Epidermal melanocyte (primary cell): ENCODE measurements at regions not wholly inside any gene's neighbourhood (a gene's known extent, or its start where the extent isn't known, plus 50 kb on each side); places are given as distances from the start of the nearest gene placed in this dataset.
A peak's percentile ranks its signal among the peaks of the same experiment; 100 is the strongest.
"Not testable (repeated sequence)": the region's sequence is repeated elsewhere in the genome, so short reads cannot be mapped to it uniquely, and the experiment has no call there.

ENCODE experiments used
- DNase-seq: peaks from one replicate; pipeline ENCODE4 v3.0.0; 2011; ENCODE audit warnings: low spot score; ENCODE audit not compliant: insufficient read length

DNA sequence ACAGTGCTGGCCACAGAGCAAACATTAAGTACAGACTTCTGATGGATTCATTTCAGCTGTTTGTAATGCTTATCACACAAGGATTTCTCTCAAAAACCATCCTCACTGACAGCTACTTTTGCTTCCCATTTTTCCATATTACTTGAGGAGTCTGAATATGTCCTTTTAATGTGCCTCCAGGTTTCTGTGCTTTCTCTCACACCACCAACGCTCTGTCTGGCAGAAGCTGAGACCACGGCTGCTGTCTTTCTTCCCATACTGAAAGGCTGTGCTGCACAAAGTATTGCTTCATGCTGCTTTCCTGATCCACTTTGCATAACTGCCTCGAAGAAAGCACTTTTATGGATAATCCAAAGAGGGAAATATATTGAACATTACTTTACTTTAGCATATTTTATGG is 312.1 kb upstream of the ZEB2 start:
- DNase-seq: no peak

DNA sequence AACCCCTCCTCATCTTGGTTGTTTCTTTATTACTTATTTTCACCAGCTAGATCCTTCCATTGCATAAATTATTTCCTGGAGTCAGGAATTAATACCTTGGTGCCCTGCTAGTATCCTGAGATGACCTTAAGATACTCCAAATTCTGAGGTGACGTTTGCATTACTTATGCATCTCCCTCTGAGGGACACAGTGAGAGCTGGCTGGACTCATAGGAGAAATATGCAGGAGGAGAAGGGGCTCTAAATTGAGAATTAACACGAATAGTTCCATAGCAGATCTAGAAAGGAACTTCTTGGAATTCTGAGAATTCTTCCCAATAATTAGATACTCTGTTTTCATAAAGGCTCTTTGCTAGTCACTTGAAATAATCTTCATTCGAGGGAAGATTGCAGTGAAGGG is 310.6 kb upstream of the ZEB2 start:
- DNase-seq: no peak

DNA sequence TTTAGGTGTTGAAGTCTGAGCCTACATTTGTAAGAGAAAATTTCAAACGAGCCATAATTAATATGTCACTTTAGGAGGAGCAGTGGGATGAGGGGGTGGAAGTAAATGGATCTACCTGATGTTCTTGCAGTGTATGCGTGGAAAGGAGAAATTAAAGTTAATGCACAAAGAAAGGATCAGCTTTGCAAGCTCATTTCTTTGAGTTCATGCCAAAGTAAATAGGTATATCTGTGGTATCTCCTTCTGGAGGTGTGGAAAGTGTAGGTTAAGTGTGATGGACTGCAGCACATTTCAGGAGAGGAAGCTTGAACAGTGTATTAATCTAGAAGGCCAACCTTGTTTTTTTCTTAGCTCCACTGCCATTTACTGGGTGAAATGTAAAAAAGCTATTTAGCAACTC is 307.5 kb upstream of the ZEB2 start:
- DNase-seq: no peak

DNA sequence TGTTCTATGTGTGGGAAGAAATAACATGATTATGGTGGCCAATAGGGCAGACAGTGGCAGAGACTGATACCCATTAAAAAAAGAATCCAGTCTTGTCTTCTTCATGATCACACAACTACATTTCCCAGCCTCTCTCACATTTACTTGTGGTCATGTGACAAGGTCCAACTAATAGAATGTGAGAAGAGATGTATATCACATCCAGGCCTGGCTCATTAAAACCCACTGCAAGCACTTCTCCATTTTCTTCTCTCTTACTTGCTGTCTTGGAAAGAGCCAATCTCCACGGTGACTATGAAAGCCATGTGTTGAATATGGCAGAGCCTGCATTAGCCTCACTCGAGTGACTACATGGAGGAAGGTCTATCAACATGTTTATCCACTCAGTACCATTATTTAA is 306.2 kb upstream of the ZEB2 start:
- DNase-seq: no peak

DNA sequence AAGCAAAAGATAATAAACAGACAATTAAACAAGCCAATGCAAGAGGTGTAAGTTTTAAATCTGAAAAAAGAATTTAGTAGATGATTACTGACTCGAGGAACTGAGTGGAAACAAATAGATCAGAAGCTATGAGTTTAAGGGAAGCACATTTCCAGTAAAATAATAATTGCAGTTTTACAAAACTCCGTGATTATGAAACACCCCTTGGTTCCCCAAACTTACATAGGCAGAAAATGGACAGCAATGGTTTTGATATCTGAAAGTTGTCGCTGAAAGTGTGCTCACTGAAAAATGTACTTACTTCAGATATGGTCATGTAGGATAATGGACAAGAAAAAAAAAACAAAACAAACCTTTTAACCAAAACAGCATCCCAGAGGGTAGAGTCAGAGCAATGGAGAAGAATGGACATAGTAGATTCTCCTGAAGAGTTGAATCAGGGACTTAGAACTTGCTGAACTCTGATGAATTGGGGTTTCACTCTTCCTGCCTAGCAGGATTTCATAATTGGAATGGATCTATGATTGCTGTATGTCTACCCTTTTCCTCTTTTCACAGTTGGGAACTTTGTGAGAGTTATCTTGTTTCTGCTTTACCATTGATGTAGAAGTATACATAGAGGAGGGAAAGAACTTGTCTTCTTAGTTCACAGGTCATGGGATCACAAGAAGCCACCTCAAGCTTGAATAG is 305.6 kb upstream of the ZEB2 start:
- DNase-seq: no peak

DNA sequence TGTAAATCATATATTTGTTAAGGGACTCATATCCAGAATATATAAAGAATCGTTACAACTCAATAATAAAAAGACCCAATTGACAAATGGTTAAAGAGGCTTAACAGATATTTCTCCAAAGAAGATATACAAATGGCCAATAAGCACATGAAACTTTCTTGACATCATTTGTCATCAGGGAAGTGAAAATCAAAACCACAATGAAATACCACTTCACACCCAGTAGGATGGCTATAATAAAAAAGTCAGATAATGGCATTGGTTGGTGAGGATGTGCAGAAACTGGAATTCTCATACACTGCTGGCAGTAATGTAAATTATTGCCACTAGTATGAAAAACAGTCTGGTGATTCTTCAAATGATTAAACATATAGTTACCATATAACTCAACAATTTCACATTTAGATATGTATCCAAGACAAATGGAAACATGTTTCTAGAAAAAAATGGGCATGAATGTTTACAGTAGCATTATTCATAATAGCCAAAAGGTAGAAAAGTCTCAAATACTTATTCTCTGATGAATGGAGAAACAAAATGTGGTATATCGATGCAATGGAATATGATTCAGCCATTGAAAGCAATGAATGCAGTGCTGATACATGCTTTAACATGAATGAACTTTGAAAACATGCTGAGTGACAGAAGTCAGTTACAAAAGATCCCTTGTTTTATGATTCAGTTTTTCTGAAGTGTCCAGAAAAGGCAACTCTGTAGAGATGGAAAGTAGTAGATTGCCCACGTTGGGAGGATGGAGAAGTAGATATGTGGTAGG is 304.6 kb upstream of the ZEB2 start:
- DNase-seq: no peak

DNA sequence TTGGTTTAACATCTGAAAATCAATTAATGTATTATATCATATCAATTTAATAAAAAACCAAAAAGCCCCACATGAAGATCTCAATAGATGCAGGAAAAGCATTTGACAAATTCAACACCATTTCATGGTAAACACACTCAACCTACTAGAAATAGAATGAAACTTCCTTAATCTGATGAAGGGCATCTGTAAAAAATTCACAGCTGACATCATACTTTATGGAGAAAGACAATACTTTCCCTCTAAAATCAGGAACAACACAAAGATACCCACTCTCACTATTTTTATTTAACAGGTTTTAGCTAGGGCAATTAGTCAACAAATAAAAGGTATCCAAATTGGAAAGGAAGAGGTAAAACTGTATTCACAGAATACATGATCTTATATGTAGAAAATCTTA is 303.0 kb upstream of the ZEB2 start:
- no peak for DNase-seq

DNA sequence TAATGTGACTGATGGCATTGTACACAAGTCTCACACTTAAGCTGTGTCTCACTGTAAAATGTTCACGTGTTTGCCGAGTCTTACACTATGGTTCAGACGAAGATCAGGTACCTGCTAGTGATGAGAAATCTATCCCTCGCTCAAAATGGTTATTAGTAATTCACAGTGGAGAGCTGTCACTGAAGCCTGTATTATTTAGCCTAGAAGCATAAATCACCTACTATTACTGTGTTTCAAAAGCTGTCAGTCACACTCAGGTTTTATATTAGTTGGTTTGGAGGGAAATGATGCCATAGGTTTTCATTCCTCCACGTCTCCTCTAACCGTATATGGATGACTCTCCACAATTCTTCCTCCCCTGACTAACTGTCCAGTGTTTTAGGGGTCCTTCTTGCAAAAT is 292.4 kb upstream of the ZEB2 start:
- DNase-seq: no peak

DNA sequence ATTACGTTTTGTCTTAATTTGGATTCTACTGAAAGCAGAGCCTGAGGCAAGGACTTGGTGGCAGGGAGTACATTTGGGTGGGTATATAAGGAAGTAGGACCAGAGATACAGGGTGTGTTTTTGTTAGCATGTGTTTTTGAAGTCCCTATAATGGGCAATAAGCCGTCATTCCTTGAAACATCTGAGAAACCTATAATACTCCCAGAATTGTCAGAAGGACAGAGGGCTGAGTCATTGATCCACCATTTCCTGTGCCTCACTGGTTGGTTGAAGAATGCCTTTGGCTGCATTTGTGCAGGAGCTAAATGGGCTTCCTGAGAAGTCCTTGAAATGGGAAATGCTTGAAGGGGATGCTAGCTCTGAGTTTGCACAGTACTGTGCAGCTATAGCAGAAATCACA is 281.8 kb upstream of the ZEB2 start:
- no peak for DNase-seq

DNA sequence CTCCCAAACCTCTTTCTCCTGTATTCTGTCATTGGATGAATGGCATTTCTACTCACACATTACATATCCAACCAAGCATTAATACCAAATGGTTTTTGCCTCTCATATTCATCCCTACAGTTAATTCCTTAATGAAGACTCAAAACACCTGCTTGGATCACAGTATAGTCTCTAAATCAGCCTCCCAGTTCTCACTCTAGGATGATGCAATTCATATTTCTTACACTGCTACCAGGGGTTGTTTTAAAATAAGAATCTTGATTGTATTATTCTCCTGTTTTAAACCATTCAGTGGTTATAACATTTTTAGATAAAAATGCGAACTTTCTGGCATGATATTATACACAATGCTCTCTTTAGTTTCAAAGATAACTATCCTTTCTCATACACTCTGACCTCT is 281.4 kb upstream of the ZEB2 start:
- DNase-seq: no peak

DNA sequence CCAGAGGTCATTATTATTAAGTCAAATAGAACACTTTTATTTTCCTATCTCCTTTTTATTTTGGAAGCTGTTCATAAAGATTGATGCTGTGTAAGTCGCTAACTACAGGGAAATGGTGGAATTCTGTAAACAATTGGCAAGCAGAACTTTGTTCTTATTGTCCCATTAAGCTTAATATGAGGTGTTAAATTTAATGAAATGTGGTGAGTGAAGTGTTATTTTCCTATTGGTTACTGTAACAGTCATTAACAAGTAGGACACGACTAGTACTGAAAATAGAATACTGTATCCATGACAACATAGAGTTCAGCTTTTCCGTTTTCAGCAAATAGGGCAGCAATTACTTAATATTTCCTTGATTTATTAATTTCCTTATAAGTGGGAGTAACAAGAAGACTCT is 279.1 kb upstream of the ZEB2 start:
- DNase-seq: no peak

DNA sequence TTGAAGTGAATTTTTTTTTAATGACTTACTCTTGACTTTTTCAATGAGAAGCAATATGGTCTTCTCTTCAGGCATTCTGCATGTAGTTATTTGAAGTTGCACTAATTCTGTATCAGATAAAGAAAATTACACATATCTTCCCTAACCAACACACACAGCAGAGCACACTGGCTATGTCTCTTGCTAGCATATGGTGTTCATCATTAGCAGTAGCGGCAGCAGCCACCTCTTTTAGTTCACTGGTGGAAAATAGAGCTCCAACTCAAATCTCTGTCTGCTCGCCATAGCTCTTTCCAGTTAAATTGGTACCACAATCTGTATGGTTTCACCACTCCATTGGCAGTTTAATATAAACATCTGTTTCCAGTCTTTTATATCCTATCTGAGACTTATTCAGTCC is 278.1 kb upstream of the ZEB2 start:
- no peak for DNase-seq

DNA sequence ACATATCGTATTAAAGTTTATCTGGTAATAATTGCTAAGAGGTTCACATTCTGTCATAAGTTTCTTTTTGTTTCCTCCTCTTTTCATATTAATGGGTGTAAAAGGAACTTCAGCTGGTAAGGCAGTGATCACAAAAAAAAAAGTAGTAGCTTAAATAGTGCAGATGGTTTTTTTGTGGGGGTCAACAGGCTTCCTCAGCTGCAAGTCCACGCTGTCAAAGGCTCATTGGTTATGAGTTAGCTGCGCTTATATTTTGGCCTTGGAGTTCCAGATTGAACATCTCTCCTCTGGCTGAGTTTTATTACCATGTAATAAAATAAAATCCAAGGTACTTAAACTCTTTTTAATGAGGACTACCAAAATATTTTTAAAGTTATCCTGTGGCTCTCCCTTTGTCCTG is 277.0 kb upstream of the ZEB2 start:
- DNase-seq: no peak

DNA sequence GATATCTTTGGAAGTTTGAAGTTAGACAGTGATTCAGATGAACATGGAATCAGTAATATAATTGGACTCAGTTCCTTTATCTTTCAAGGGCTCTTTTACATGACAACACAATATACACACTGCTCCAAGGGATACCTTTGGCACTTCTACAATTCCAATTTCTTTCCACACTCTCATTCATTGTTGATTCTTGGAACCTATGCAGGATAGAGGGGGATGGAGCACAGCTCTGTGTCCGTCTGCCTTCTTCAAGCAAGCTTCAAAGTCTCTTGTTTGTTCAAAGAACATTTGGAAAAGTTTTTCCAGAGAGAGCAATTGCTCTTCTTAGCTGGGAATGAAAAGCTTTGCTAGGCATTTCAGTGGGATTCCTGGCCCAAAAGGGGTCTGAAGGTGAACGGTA is 276.2 kb upstream of the ZEB2 start:
- DNase-seq: no peak

DNA sequence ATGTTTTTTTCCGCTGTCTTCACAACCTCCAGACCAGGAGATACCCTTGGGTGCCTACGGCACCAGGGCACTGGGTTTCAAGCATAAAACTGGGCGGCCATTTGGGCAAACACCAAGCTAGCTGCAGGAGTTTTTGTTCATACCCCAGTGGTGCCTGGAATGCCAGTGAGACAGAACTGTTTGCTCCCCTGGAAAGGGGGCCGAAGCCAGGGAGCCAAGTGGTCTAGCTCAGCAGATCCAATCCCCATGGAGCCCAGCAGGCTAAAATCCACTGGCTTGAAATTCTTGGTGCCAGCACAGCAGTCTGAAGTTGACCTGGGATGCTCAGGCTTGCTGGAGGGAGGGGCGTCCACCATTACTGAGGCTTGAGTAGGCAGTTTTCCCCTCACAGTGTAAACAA is 265.3 kb upstream of the ZEB2 start:
- no peak for DNase-seq

DNA sequence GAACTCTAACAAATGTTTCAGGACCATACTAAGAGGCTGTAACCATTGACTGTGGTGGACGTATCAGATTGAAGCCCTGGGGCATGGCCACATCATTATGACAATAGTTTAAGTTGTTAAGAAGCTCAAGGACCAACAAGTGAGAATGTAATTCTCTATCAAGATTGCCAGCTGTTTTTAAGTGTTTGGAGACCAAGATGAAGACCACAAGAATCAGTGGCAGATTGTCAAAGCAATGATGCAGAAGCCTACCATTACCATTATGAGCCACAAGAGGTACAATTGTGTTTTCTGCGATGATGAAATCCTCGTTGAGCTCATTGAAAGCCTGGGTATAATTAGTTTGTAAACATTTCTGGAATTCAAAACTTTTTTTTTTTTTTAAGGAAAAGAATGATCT is 261.1 kb upstream of the ZEB2 start:
- DNase-seq: peak; percentile 24

DNA sequence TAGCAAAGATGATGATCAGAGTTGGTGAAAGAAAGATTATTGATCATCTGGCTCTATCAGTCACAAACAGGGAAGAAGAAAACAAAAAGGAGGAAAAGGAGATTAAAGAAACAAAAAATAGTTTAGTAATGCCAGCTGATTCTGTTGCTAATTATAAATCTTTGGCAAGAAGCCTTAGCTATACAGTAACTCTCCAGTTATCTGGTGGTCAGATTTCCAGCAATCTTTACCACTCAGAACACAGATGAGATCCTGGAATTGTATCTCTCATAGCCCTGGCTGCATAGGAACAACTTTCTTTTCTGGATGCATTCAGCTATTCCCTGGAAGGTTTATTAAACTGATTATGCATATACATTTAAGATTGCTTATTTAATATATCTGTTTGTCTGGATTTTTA is 256.8 kb upstream of the ZEB2 start:
- DNase-seq: no peak

DNA sequence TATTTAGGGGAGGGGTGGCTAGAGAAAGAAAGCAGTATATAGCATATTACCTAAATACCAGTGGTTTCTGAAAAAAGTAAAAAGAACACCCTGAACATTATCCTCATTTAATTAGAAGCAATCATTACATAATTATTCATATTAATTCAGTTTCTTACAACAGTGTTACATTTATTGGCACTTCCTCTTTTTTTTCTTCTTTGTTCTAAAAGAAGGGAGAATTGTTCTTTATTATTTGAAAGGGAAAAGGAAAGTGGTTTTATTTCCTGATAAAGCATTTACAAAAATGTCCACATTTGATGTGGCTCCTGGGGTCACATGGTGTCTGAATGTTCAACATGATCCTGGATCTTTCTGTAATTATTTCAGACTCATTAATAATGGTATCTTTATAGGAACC is 254.9 kb upstream of the ZEB2 start:
- no peak for DNase-seq

DNA sequence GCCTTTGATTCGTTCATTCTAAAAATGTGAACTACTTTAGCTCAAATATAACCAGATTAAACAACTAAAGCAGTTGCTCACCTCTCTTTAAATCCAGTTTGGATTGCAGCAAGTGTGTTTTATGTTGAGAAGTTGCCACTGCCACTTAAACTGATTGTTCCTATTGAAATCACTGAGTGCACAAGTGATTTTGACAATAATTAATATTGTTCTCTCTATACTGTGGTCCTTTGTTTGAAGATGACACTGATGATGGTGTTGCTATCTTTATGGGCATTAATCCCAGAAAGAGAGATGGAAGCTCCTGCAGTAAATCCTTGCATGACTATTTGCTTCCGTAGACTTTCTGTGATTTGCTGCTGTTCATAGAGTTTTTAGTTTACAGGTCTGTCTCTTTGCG is 251.4 kb upstream of the ZEB2 start:
- no peak for DNase-seq

DNA sequence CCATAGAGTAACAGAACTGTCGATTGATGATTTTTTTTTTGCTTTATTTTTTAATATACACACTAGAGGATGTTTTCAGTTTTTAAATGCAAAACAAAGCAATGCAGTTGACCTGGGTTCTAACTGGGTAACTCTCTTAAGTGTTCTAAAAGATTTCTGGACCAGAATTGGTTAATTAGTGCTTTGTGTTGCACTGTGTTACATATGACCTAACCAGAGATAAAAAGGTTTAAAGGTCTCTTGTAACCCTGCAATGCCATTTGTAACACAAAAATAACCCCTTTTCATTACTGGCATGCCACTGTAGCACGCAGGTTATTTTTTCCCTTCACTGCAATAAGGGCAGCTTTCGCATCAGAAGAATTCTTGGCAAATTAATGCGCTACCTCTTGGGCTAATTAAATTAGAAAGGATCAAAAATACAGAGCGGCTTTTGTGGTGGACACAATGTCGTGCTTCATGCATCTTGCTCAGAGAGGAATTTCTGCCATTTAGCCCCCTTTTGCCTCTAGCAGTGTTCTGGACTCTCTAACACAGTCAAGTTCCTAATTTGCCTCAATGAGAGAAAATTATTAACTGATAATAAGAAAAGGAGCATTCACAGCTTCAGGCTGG is 250.8 kb upstream of the ZEB2 start:
- peak; percentile 50 for DNase-seq

DNA sequence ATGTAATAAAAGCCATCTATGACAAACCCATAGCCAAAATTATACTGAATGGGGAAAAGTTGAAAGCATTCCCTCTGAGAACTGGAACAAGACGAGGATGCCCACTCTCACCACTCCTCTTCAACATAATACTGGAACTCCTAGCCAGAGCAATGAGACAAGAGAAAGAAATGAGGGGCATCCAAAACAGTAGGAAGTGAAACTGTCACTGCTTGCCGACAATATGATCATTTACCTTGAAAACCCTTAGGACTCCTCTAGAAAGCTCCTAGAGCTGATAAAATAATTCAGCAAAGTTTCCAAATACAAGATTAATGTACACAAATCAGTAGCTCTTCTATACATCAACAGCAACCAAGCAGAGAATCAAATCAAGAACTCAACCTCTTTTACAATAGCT is 241.0 kb upstream of the ZEB2 start:
- not testable (repeated sequence) for DNase-seq

DNA sequence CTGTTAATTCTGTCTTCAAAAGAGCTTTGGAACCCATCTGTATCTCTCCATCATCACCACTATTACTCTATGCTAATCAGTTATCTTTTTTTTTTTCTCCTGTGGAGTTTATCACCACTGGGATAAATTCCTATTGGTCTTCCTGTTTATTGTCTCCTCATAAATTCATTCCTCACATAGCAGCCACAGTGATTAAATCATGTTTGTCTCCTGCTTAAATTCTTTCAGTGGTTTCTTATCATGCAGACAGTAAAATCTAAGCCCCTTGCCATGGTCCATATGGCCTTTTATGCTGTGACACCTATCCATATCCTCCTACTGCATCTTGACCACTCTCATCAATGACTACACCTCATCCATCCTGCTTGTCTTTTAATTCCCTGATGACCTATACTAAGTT is 239.8 kb upstream of the ZEB2 start:
- DNase-seq: no peak

DNA sequence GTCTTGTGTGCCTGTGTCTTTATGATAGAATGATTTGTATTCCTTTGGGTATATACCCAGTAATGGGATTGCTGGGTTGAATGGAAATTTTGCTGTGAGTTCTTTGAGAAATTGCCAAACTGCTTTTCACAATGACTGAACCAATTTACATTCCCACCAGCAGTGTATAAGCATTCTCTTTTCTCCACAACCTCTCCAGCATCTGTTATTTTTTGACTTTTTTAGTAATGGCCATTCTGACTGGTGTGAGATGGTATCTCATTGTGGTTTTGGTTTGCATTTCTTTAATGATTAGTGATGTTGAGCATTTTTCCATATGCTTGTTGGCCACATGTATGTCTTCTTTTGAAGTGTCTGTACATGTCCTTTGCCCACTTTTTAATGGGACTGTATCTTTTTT is 238.3 kb upstream of the ZEB2 start:
- not testable (repeated sequence) for DNase-seq
